NCI-H524 treated with DMSO at 0.1 percent for 48 hours (cell line): ENCODE measurements at regions not wholly inside any gene's neighbourhood (a gene's known extent, or its start where the extent isn't known, plus 50 kb on each side); places are given as distances from the start of the nearest gene placed in this dataset.
A peak's percentile ranks its signal among the peaks of the same experiment; 100 is the strongest.

ENCODE experiments used
- DNase-seq: peaks from one replicate; lab custom pipeline; 2025; lab: John Stamatoyannopoulos, UW

DNA sequence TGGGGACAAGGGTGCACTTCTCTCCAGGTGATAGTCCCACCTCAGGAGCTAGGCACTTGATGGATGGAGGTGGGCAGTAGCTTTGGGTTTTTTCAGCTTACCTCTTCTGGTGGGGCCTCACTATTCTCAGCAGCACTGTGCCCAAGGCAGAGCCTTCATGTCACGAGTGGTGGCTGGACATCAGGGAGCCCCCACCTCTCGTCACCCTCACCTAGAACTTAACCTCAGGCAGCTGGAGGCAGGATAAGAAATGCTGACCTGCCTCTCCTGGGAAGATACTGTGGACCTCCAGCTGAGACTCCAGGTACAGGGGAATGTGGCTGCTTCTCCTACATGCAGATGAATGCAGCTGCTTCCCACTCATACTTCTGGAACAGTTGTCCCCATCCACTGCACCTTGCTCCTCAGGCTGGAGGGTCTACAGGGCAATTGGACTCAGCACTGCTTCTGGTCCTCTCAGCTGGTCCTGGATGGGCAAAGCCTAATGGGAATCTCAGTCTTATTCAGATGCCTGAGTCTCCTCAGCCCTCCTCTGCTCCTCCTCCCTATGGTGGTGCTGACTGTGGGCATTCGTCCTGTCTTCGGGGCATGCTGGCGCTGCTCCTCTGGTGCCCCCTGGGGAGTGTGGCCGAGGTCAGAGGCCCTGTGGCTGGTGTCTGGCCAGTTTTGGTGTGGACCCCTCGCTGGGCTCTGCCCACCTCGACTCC lies 129.9 kb downstream of the KLF13 start:
- no peak for DNase-seq

DNA sequence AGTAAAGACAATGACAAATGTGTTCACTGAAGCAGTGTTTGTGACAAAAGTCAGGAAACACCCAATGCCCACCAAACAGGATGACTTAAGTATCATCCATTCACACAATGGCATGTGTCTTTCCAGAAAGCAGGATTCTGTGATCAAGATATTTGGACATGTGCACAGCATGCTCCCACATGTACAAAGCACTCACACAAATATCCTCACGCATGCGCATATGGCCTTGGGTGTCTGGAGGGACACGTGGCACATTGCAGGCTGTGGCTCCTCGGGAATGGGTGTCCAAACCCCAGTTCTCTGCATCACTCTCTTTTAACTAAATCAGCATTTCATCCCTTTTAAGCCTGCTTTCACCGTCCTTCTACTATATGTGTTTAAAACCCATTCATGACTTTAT lies 130.5 kb downstream of the KLF13 start:
- DNase-seq: no peak

DNA sequence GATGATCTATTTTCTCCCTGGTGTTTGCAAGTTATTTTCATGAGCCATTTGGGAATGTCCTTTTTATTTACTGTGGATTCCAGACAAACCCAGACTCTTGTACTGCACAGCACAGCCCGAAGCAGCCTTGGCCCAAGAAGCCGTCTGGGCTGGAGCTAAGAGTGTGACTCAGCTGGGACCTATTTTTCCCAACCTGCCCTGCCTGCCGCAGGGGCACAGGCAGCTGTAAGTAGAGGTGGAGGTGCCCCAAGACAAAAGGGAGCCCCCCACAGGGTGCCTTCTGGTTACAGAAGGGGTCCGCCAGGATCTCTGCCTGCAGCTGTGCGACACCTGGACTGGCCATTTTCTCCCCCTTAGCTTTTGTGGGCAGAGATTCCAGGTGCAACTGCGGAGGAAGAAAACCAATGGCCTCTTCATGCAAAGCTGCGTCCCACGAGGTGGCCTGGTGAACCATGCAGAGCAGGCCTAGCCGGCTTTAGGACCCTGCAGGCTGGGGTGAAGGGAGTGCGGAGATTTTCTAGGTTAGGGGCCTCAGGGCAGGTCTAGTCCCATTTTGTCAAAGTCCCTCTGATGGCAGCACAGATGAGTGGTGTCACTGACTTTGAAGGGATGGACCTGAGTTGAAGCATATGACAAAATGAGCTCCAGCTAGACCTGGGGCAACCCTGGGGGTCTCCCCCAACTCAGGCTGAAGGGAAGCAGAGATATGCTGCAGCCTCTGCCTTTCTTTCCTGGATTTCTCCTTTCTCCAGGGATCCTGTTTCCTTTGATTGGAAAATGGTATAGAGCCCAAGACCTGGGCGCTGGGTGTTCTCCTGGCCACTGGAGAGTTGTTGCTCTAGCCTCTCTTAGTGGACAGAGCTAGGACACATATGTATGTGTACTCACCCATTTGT lies 131.2 kb downstream of the KLF13 start:
- DNase-seq: no peak

DNA sequence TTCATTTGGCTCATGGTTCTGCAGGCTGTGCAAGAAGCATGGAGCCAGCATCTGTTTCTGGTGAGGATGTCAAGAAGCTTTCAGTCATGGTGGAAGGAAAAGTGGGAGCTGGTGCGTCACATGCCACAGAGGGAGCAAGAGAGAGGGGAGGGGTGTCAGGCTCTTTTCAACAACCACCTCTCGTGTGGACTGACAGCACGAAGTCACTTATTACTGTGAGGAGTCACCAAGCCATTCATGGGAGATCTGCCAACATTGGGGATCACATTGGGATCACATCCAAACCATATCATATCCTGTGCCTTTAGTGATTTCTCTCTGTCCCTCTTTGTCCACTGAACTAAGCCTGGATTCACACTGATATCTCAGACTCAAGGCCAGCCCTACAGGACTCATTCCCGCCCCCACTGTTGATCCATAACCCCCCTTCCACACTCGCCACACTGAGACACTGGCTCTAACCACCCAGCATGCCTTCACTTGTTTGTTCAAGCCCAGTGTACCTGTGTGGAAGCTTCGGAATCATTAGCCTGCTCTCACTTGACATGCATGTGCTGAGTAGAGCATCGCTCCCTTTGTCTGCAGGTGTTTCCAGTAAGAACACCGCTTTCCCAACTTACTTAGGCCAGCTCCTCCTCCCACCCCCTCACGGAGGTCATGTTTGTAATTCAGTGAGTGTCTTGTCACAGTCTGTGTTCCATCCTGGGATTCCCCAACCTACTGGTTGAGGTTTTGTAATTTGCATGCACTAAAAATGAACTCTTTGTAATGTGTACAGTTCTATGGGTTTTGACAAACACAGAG lies 132.2 kb downstream of the KLF13 start:
- DNase-seq: no peak

DNA sequence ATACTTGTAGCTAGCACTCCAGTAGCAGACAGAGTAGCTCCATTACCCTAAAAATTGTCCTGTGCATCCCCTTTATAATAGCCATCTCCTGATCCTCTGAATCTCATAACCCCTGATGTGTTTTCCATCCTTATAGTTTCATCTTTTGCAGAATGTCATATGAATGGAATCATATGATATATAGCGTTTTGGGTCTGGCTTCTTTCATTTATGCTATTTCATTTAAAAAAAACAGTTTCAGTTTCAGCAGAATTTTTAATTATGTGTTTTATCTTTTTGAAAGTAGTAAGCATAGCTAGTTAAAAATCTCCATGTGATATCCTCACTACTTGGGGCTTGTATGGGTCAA lies 132.7 kb downstream of the KLF13 start:
- DNase-seq: no peak

DNA sequence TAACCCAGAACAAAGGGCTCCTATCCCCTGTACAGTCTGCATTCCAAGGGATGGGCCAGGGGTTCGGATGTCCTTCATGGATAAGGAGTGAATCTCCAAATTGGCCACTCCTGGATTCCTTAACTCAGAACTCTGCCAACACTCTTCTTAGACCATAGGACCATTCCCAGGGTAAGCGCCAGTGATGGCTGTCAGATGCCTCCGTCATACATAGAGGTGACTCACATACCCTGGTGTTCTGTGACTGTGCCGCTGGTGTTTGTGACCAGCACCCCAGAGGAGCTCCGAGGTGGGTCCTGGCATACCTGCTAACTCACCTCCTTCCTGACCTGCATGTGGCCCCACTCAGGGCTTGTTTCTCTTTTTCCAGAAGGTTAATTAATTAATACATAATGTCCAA lies 134.7 kb downstream of the KLF13 start:
- DNase-seq: no peak

DNA sequence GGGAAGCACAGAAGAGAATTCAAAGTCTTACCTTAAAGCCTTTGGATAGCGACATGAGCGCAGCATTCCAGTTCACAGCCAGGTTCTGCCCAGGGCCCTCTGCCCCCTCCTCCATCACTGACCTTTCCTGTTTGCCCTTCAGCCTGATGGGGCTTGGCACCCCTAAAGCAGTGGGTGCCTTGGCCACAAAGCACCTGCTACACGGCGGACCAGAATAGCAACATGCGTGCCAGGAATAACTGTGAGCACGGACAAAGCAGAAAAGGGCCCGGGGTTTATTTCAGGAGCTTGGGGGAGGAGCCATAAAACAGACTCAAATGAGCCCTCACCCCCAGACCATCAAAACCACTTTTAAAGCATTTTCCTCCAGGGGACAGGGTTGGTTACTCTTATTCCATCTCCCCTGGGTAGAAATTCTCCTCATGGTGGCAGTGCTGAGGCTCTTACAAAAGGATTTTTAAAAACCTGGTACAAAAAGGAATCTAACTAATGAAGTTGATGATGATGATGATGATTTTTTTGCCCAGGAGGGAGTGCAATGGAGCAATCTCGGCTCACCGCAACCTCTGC lies 135.4 kb downstream of the KLF13 start:
- no peak for DNase-seq

DNA sequence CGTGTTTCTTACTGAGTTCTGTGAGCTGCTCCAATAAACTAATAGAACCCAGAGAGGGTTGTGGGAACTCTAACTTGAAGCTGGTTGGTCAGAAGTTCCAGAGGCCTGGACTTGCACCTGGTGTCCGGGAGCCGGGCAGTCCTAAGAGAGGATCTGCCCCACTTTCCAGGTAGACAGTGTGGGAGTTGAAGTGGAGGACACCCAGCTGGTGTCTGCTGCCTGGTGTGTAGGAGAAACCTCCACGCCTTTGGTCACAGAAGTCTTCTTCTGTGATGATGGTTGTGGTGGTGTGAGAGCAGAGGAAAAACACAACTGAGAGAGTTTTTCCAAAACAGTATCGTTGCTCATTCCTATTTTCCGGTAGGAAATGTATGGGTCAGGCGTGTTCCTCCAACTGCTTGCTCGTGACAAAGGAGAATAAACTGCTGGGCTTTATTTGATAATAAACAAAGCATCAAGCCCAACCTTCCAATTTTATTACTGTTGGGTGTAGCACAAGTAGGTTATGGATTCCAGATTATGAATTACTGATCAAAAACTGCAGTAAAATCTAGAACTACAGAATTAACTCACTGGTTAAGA lies 137.0 kb downstream of the KLF13 start:
- no peak for DNase-seq

DNA sequence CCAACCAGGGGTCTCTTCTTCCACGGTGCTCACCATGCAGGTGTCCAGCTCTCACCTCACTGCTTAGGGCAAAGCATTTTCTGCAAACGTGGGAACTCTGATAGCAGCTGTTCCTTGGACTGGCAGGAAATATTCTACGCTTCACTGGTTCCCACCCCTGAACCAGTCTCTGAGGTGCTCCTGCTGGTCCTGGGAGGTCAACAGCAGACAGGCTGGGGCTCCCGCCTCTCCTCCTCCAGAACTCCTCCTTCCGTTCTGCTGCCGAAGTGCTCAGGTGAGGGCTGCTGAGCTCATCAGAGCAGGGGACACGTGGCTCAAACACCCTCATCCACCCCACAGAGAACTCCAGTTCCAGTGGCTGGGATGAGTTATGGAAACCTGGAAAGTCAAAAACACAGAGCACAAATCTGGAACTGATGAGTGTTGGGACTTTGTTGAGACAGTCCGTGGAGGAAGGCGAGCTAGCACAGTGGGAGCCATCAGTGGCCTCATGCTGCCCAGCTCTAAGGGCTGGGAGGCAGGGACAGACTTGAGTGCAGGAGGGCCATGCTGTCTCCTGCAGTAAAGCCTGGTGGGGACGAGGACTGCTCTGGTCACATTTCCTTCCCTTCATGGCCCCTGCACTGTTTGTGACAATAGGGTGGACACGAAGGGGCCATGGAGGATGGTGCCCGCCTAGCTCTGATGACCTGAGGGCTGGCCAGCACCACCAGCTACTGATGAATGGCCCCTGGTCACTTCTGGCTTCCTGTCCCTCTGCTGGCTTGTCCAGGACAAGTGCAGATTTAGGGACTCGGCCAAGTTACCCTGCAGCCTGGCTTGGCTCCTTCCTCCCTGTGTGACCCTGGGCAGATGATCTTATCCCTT lies 137.8 kb downstream of the KLF13 start:
- DNase-seq: no peak

DNA sequence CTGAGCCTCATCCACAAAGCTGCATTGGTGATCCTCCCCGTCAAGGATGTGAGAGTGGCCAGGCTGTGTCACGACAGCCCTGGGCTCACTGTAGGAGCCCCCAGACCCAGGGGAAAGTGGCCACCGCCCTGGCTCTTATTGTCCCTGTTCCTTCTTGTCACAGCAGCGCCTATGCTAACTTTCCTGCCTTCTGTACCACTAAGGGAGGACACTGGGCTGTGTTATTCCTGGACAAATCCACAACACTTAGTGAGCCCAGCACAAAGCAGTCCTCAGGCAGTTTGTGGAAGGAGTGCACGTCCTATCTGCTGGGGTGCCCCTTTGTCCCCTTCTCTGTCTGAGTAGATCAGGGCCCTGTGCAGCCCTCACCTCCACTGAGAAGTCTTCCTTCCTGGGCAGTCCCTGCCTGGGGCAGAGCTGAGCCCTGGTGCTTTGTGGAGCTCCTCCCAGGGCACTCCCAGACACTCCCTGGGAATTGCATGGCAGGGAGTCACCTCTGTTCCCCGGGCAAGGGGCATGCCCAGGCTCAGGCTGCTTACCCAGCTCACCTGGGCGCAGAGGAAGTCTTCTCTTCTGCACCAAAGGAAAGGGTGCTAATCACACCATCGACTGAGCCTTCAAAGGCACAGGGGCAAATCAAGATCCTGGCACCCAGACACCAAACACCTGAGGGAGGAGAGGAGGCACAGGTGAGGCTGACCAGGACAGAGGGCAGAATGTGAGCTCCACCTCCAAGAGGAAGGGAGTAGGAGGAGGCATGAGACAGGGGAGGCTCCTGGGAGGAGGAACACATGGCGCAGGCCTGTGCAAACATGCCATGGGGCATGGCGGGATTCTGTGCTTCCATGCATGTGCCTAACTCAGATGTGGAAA lies 138.7 kb downstream of the KLF13 start:
- DNase-seq: no peak

DNA sequence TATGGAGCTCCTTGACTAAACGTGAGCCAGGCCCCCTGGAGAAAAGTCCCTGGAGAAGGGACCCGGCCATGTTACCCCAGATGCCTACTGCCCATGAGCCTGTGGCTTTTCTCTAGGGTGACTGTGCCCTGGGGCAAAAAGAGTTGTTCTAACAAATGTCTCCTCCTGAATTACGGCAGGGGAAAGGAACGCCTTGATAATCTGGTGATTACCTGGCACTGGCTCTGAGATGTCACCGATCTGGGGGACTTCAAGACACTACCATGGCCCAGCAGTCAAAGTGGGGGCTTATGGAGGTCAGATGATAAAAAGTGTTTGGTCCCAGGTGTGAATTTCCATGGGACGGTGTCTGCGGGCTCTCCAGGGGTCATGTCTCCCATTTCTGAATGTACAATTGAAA lies 140.7 kb downstream of the KLF13 start:
- no peak for DNase-seq

DNA sequence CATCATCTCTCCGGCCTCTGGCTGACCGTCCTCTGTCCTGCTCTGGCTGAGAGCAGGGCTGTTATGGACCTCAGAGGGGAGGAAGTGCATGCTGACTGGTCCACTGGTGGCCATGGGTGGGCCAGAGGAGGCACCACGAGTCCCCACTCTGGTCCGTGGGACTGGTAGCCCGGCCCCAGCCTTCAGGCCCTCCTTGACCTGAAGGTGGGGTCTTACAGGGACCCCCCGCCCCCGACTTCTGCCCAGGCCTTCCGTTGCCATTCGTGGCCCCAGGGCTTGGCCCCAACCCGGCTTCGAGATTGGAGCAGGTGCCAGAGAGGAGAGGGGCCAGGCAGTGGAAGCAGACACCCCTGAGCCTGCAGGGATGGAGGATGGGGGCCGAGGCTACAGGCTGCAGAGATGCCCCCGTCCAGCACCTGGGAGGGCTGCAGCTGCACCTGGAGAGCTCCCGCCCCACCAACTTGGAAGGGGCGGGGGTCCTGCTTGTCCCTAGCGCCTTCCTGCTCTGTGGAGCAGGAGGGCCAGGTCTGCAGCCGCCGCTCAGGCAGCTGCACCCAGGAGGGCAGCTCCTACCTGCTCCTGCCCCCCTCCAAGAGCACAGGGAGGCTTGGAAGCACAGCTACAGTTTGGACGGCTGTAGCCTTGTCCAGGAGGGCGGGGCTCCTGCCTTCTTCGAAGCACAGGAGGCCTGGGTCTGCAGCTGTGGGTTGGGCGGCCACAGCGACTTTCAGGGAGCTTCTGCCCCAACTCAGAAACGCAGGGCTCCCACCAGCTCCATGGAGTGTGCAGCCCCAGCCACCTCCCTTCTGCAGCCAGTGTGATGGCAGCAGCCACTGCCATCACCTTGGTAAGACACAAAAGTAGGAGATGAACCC lies 142.5 kb downstream of the KLF13 start:
- DNase-seq: no peak

DNA sequence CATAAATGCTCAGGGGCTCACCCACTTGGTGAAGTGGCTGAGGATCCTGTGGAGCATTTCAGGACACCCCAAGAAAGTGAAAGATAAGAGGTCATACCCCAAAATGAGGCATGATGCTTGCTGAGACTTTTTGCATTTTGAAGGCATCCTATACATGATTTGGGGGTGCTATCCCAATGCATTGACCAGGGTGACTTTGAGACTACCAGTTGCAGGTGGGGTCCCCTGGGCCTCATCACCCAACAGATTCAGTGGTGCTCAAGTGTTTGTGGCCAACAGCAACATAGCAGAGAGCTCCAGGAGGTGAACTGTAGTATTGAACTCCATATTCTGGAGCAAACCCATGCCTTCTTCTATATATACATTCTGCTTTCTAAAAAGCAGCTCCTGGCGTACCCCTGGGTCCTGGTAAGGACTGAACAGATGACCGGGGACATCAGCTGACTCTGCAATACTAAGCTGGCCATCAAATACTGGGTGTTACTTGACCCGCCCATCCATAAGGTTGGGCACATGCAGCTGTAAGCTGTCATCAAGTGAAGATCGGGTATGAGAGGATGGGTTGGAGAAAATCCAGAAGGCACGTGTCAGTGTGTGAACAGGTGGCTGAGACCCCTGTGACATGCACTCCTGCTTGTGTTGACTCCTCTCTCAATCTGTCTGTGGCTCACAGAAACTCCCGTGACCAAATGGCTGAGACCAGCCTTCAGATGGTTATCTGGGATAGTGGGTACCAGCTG lies 143.3 kb downstream of the KLF13 start:
- DNase-seq: peak; percentile 91

DNA sequence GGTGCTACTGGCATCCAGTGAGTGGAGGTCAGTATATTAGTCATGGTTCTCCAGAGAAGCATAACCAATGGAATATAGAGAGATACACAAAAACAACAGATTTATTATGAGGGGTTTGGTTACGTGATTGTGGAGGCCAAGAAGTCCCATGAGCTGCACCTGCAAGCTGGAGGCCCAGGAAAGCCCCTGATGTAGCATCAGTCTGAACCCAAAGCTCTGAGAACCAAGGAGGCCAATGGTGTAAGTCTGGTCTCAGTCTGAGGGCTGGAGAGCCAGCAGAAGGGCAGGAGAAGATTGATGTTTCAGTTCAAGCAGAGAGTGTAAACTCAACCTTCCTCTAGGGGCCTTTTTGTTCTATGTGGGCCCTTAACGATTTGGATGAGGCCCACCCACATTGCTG lies 144.1 kb downstream of the KLF13 start:
- no peak for DNase-seq

DNA sequence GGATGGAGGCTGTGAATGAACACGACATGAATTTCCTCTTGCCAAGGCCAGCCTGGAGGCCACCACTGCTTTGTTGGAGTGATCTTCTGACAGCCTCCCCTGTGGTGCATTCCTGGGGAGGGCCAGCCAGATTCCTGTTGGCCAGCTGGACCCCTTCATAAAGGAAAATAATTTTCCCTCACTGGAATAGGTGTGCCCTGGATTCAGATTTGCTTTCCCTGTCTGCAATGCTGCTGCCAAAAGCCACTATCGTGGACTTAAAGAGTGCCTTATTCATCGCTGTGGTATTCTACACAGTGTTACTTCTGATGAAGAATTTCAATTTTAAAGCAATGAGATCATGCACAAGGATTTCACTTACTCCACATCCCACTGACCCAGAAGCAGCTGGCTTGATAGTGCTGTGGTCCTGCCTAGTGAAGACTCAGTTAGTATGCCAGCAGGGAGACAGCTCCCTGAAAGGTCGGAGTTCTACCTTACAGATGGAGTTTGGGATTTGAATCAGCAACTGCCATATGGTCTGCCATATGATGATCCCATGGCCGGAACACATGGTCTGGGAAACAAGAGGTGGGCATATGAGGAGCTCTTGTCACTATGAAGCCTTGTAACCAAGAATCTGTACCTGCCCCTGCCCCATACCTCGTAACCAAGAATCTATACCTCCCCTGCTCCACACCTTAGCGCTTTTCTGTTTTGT lies 145.2 kb downstream of the KLF13 start:
- DNase-seq: peak; percentile 96

DNA sequence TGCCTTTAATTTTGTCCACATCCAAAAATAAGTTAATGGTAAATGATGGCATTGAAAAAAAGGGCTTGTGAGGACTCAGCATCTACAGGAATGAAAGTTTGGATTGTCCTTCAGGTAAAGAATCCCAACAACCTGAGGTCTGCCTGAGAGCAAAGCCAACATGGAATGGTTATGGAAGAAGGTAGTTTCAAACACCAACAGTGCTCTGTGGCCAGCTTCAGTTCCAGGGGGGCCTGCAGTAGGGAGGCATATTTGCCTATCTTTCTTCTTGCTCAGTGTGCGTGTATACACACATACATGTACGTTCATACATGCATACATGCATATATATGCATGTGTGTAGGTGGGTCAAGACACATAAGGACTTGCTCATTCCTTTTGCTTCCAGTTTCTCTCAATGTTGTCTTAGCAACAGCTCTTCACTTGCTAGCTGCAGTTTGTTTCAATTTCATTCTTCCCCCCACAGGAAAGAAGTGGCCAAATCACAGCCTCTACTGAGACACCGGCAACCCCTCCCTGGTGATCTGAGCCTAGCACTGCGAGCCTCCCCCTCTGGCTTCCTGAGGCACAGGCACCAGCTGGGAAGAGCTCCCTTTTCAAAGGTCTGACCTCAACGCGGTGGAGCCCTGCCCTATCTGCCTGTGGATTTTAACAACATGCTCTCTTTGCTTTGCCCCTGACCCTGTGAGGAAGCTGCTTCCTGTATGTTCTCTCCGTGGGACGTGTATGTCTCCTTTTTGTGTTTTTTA lies 146.2 kb downstream of the KLF13 start:
- DNase-seq: peak; percentile 21
